GM12891 (cell line): ENCODE measurements at regions not wholly inside any gene's neighbourhood (a gene's known extent, or its start where the extent isn't known, plus 50 kb on each side); places are given as distances from the start of the nearest gene placed in this dataset.
"Not testable (repeated sequence)": the region's sequence is repeated elsewhere in the genome, so short reads cannot be mapped to it uniquely, and the experiment has no call there.

Source experiments
- DNase-seq: peaks from one replicate; pipeline ENCODE4 v3.0.0; 2011; ENCODE audit warnings: low spot score; ENCODE audit not compliant: insufficient read length
- FAIRE-seq: peaks from 2 replicates; lab custom pipeline; 2011; peaks lifted over from hg19 to GRCh38; lab: Jason Lieb, UNC
- PAX5 ChIP-seq: IDR thresholded peaks from 2 replicates; pipeline ENCODE4 v1.6.1; 2011; ENCODE audit warnings: low read length, moderate library complexity, mild to moderate bottlenecking; ENCODE audit not compliant: insufficient read depth, severe bottlenecking
- POLR2A ChIP-seq: IDR thresholded peaks from 2 replicates; pipeline ENCODE4 v1.6.1; 2011; ENCODE audit warnings: low read depth, low read length, control low read depth
- POLR2AphosphoS5 ChIP-seq: IDR thresholded peaks from 2 replicates; pipeline ENCODE4 v1.6.1; 2011; ENCODE audit warnings: low read depth, low read length, control low read depth
- POU2F2 ChIP-seq: IDR thresholded peaks from 2 replicates; pipeline ENCODE4 v1.6.1; 2011; ENCODE audit warnings: low read depth, mild to moderate bottlenecking, control low read depth, low read length, moderate library complexity
- SPI1 ChIP-seq: IDR thresholded peaks from 2 replicates; pipeline ENCODE4 v1.6.1; 2011; ENCODE audit warnings: low read depth, low read length, control low read depth
- TAF1 ChIP-seq: IDR thresholded peaks from 2 replicates; pipeline ENCODE4 v1.6.1; 2011; ENCODE audit warnings: low read depth, low read length, control low read depth

GRCh38 chr4:160406263-160406825, 1303.5 kb downstream of the RAPGEF2 start:
- TF ChIP-seq PAX5 (no peak), POU2F2 (no peak), POLR2AphosphoS5 (no peak), SPI1 (no peak), POLR2A (no peak), TAF1 (no peak)
- FAIRE-seq (no peak), DNase-seq (no peak)

GRCh38 chr4:160414496-160414895, 1311.6 kb downstream of the RAPGEF2 start:
- no peak for FAIRE-seq
- DNase-seq, result no peak

GRCh38 chr4:160423879-160424451, 1321.1 kb downstream of the RAPGEF2 start:
- FAIRE-seq (no peak), DNase-seq (no peak)
- no peak for TF ChIP-seq POLR2A
- no peak for TF ChIP-seq PAX5
- no peak for TF ChIP-seq POLR2AphosphoS5

More at GRCh38 chr4:160414496-160414895, 1311.6 kb downstream of the RAPGEF2 start:
- no peak for TF ChIP-seq POLR2A
- no peak for TF ChIP-seq PAX5
- no peak for TF ChIP-seq SPI1
- no peak for TF ChIP-seq POLR2AphosphoS5

GRCh38 chr4:160426233-160426632, 1323.4 kb downstream of the RAPGEF2 start:
- no peak for DNase-seq
- FAIRE-seq, result no peak
- no peak for TF ChIP-seq POLR2A
- no peak for TF ChIP-seq TAF1
- TF ChIP-seq POLR2AphosphoS5, result no peak
- TF ChIP-seq PAX5, result no peak
- no peak for TF ChIP-seq POU2F2
- no peak for TF ChIP-seq SPI1

GRCh38 chr4:160450876-160451275, 1348.0 kb downstream of the RAPGEF2 start:
- TF ChIP-seq POLR2AphosphoS5 (no peak), SPI1 (no peak), POU2F2 (no peak), PAX5 (no peak), TAF1 (no peak), POLR2A (no peak)
- FAIRE-seq (no peak), DNase-seq (no peak)

GRCh38 chr4:160481696-160482690, 1379.1 kb downstream of the RAPGEF2 start:
- DNase-seq, FAIRE-seq: not testable (repeated sequence)

DNA sequence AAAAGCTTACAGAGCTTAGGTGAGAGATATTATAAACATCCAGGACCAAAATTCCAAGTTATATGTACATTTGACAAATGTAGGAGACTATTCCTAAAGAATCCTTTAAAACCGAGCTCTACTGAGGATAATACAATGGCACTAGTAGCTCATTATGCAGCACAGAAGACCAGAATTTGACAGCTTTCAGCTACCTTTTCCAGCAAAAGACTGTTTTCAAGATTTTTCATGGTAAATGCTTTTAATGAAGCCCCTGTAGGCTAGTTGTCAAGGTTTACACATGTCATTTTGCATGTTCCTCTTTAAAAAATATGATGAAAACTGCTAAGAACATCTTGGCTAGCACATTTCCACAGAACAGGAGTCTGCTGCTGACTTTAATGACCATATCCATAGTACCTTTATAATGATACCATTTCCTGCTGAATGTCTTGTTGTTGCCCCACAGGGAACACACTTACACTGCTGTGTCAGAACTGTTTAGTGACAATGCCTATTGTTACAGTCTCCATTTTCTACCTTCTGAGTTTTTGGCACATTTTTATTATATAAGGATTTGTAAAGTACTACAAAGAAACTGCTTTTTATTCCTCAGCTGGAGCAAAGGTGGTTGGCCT, 1382.3 kb downstream of the RAPGEF2 start:
- FAIRE-seq (no peak), DNase-seq (no peak)
- TF ChIP-seq POLR2A, result no peak
- TF ChIP-seq SPI1, result no peak
- no peak for TF ChIP-seq PAX5
- TF ChIP-seq TAF1, result no peak
- TF ChIP-seq POU2F2, result no peak
- no peak for TF ChIP-seq POLR2AphosphoS5

DNA sequence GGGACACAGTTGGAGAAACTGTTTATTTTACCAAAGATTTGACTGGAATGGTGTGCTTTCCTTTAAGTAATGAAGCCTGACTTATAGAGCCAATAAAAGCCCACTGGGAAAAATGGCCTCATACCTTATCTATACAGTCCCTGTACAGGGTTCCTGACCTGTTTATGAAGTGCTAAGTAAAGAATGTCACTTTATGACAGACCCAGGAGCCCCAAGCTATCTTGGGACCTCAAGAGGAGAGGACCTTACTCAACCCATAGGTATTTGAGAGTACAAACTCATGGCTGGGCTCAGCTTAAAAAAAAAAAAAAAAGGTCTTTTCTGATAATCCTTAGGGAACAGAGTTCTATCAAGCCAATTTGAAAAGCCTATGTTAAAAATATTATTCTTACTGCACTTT, 1389.3 kb downstream of the RAPGEF2 start:
- DNase-seq (no peak), FAIRE-seq (no peak)
- TF ChIP-seq TAF1 (no peak), PAX5 (no peak), POLR2A (no peak), POLR2AphosphoS5 (no peak), POU2F2 (no peak), SPI1 (no peak)

- no peak for DNase-seq
- FAIRE-seq, result no peak
- TF ChIP-seq SPI1 (no peak), POU2F2 (no peak), POLR2AphosphoS5 (no peak), TAF1 (no peak), POLR2A (no peak)
These were observed 1390.3 kb downstream of the RAPGEF2 start for GRCh38 chr4:160493206-160493605.

DNA sequence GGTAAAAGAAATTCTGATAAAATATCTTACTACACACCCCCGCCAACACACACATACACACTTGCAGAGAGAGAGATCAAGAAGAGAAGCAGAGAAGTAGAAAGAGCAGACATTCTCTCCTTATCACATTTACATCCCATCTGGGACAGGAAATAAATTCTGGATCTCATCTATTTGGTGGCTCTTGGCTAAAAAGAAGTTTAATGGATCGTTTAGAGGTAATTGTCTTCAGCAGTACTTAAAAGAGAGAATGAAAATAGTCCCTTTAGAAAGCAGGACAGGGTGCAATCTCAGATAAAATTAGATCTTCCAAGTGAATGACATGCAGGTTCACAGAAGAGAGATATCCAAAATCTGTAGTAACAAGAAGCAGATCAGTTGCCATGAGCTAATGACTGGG, 1392.5 kb downstream of the RAPGEF2 start:
- DNase-seq (no peak), FAIRE-seq (no peak)
- TF ChIP-seq SPI1 (no peak), POLR2A (no peak)
